ENCODE measurements at regions not wholly inside any gene's neighbourhood (a gene's known extent, or its start where the extent isn't known, plus 50 kb on each side); places are given as distances from the start of the nearest gene placed in this dataset.

- H3K9me3 ChIP-seq (ENCODE audit: control insufficient read depth in 1 of 2, insufficient read depth in 1 of 2, low read depth in 1 of 2, low read length in 2 of 2) = no peaks in the 10 kb centered on the region
- RAD21 ChIA-PET (ENCODE audit: low non-redundant PET in 1 of 2, low total read pairs in 2 of 2, uncharacterized antibody in 2 of 2, unreplicated experiment in 2 of 2) = no interaction called here
- no peaks in the 10 kb centered on the region for H3K36me3 ChIP-seq (ENCODE audit: control insufficient read depth in 1 of 2, insufficient read depth in 2 of 2, low read length in 2 of 2)
- no TSS peak for BruUV-seq (replicated peaks)
- H3K9ac ChIP-seq (ENCODE audit: low read length) = no peak overlapping the region
- H3K79me2 ChIP-seq (ENCODE audit: insufficient read depth, low read length) = no peaks in the 10 kb centered on the region
- no peak overlapping the region for H3K4me3 ChIP-seq (replicated peaks in 1 of 2; ENCODE audit: low read depth in 1 of 2, low read length in 2 of 2)
- POLR2A ChIA-PET = no interaction called here
- H3K27me3 ChIP-seq (ENCODE audit: insufficient read depth, low read length) = no peaks in the 10 kb centered on the region; the same call in 1 of the 2 replicates
- H3K4me1 ChIP-seq (ENCODE audit: control insufficient read depth in 1 of 2, insufficient read depth in 2 of 2, low read length in 2 of 2) = no peaks in the 10 kb centered on the region
- TF ChIP-seq EZH2phosphoT487 (IDR thresholded peaks at IDR 0.05; ENCODE audit: borderline replicate concordance) = no peak
- TF ChIP-seq ZFX (IDR thresholded peaks at IDR 0.05) = no peak
- no peak for TF ChIP-seq ZNF274 (IDR thresholded peaks at IDR 0.05; ENCODE audit: low read depth, low read length)
- no peak for TF ChIP-seq EZH2 (IDR thresholded peaks at IDR 0.05)
- no peak for TF ChIP-seq SIN3A (IDR thresholded peaks at IDR 0.05; ENCODE audit: low read depth)
- no peak for TF ChIP-seq CEBPB (IDR thresholded peaks at IDR 0.05; ENCODE audit: low read depth)
- no peak for TF ChIP-seq POLR2AphosphoS5 (IDR thresholded peaks at IDR 0.05; ENCODE audit: low read depth, low read length)
- no peak for TF ChIP-seq YY1 (IDR thresholded peaks at IDR 0.05; ENCODE audit: extremely low read depth, insufficient replicate concordance, low read depth, low read length)
- no peak for TF ChIP-seq FOSL1 (IDR thresholded peaks at IDR 0.05; ENCODE audit: low read depth)
- no peak for TF ChIP-seq CBX3 (IDR thresholded peaks at IDR 0.05; ENCODE audit: low read depth)
- TF ChIP-seq ATF3 (IDR thresholded peaks at IDR 0.05) = no peak
- no peak for TF ChIP-seq SRF (IDR thresholded peaks at IDR 0.05; ENCODE audit: low read depth)
- no peak for TF ChIP-seq CTCF (IDR thresholded peaks at IDR 0.05 in 2 of 3, conservative IDR thresholded peaks at IDR 0.05 in 1 of 3; ENCODE audit: borderline replicate concordance in 1 of 3, insufficient read depth in 1 of 3, low read depth in 2 of 3, low read length in 2 of 3)
- TF ChIP-seq JUND (IDR thresholded peaks at IDR 0.05) = no peak
- TF ChIP-seq TCF7L2 (IDR thresholded peaks at IDR 0.05; ENCODE audit: borderline replicate concordance, extremely low read depth, insufficient read depth, insufficient read length) = no peak
- no peak for TF ChIP-seq MAX (IDR thresholded peaks at IDR 0.05)
- no peak for TF ChIP-seq SP1 (IDR thresholded peaks at IDR 0.05; ENCODE audit: low read depth)
- TF ChIP-seq REST (IDR thresholded peaks at IDR 0.05; ENCODE audit: low read depth) = no peak
- no peak for TF ChIP-seq RAD21 (IDR thresholded peaks at IDR 0.05; ENCODE audit: low read depth)
- H3K27ac ChIP-seq (ENCODE audit: low read depth, low read length) = no peak overlapping the region
- H3K9me2 ChIP-seq (ENCODE audit: insufficient read depth) = no peaks in the 10 kb centered on the region
- CTCF ChIA-PET = no interaction called here
- no peak overlapping the region for H2AFZ ChIP-seq (ENCODE audit: low read depth, low read length, poor library complexity, severe bottlenecking)
- ATAC-seq (no peak), DNase-seq (ENCODE audit: low read depth, low spot score) (no peak)
- H4K20me1 ChIP-seq (ENCODE audit: insufficient read depth) = no peaks in the 10 kb centered on the region
- intact Hi-C loops (cut with micrococcal nuclease) = no loop called here
- no peak overlapping the region for H3K4me2 ChIP-seq (ENCODE audit: low read length)
These were observed 473.7 kb downstream of the QKI start for GRCh38 chr6:163888030-163888819.
